ENCODE measurements at regions not wholly inside any gene's neighbourhood (a gene's known extent, or its start where the extent isn't known, plus 50 kb on each side); places are given as distances from the start of the nearest gene placed in this dataset.

GRCh38 chr1:112793631-112794565 is 78.8 kb upstream of the PPM1J start:
- TF ChIP-seq SIN3A (IDR thresholded peaks at IDR 0.05; ENCODE audit: borderline replicate concordance, insufficient read depth, low read length), result no peak
- TF ChIP-seq REST (IDR thresholded peaks at IDR 0.05; ENCODE audit: insufficient read depth in 1 of 2, low read depth in 2 of 2, low read length in 2 of 2), result no peak
- TF ChIP-seq POLR2AphosphoS5 (IDR thresholded peaks at IDR 0.05; ENCODE audit: low read depth, low read length), result no peak
- no peak for TF ChIP-seq TAF1 (IDR thresholded peaks at IDR 0.05; ENCODE audit: borderline replicate concordance, insufficient read depth, low read length)

GRCh38 chr1:112791723-112792104 is 76.6 kb upstream of the PPM1J start:
- TF ChIP-seq REST (IDR thresholded peaks at IDR 0.05; ENCODE audit: insufficient read depth in 1 of 2, low read depth in 2 of 2, low read length in 2 of 2) (no peak), POLR2AphosphoS5 (IDR thresholded peaks at IDR 0.05; ENCODE audit: low read depth, low read length) (no peak), TAF1 (IDR thresholded peaks at IDR 0.05; ENCODE audit: borderline replicate concordance, insufficient read depth, low read length) (no peak), SIN3A (IDR thresholded peaks at IDR 0.05; ENCODE audit: borderline replicate concordance, insufficient read depth, low read length) (no peak), FOXP2 (optimal IDR thresholded peaks at IDR 0.05; ENCODE audit: borderline replicate concordance, extremely low read depth, extremely low read length, insufficient read depth) (no peak)

GRCh38 chr1:112790920-112791722 is 76.0 kb upstream of the PPM1J start:
- TF ChIP-seq SIN3A (IDR thresholded peaks at IDR 0.05; ENCODE audit: borderline replicate concordance, insufficient read depth, low read length) (no peak), FOXP2 (optimal IDR thresholded peaks at IDR 0.05; ENCODE audit: borderline replicate concordance, extremely low read depth, extremely low read length, insufficient read depth) (no peak), REST (IDR thresholded peaks at IDR 0.05; ENCODE audit: insufficient read depth in 1 of 2, low read depth in 2 of 2, low read length in 2 of 2) (no peak), POLR2AphosphoS5 (IDR thresholded peaks at IDR 0.05; ENCODE audit: low read depth, low read length) (no peak), TAF1 (IDR thresholded peaks at IDR 0.05; ENCODE audit: borderline replicate concordance, insufficient read depth, low read length) (no peak)

- TF ChIP-seq FOXP2 (optimal IDR thresholded peaks at IDR 0.05; ENCODE audit: borderline replicate concordance, extremely low read depth, extremely low read length, insufficient read depth), result no peak
- TF ChIP-seq REST (IDR thresholded peaks at IDR 0.05; ENCODE audit: insufficient read depth in 1 of 2, low read depth in 2 of 2, low read length in 2 of 2), result no peak
- no peak for TF ChIP-seq POLR2AphosphoS5 (IDR thresholded peaks at IDR 0.05; ENCODE audit: low read depth, low read length)
- TF ChIP-seq TAF1 (IDR thresholded peaks at IDR 0.05; ENCODE audit: borderline replicate concordance, insufficient read depth, low read length), result no peak
- no peak for TF ChIP-seq SIN3A (IDR thresholded peaks at IDR 0.05; ENCODE audit: borderline replicate concordance, insufficient read depth, low read length)
Measured at GRCh38 chr1:112788561-112788960, 73.4 kb upstream of the PPM1J start.
